OCI-LY1 (cell line): ENCODE measurements at regions not wholly inside any gene's neighbourhood (a gene's known extent, or its start where the extent isn't known, plus 50 kb on each side); places are given as distances from the start of the nearest gene placed in this dataset.

Experiments used
- H2AFZ ChIP-seq: fragments of 200-600 bp; sonication (generic), shearing (Covaris generic); 2 replicates; pipeline ENCODE4 v1.6.0; 2014; ENCODE audit warnings: antibody characterized with exemption, mild to moderate bottlenecking, low read length
- H3F3A ChIP-seq: fragments of 200-600 bp; sonication (generic), shearing (Covaris generic); 2 replicates; pipeline ENCODE4 v1.6.0; 2014; ENCODE audit warnings: mild to moderate bottlenecking, antibody characterized with exemption, low read length, moderate library complexity; ENCODE audit not compliant: insufficient read depth
- H3K27ac ChIP-seq: fragments of 200-600 bp; sonication (generic); 2 replicates; pipeline ENCODE4 v1.5.1; 2014; ENCODE audit warnings: low read length, mixed run types, mild to moderate bottlenecking, low read depth; ENCODE audit not compliant: poor library complexity, severe bottlenecking
- H3K27me3 ChIP-seq: fragments of 200-600 bp; sonication (generic); 2 replicates; pipeline ENCODE4 v1.6.0; 2014; ENCODE audit warnings: antibody characterized with exemption, mild to moderate bottlenecking, low read length, moderate library complexity; ENCODE audit not compliant: insufficient read depth
- H3K36me3 ChIP-seq: fragments of 200-600 bp; sonication (generic); 2 replicates; pipeline ENCODE4 v1.6.1; 2014; ENCODE audit warnings: mild to moderate bottlenecking, antibody characterized with exemption, low read length, moderate library complexity, mixed read lengths; ENCODE audit not compliant: insufficient read depth
- H3K4me1 ChIP-seq: fragments of 200-600 bp; sonication (generic); 2 replicates; pipeline ENCODE4 v1.5.1; 2014; ENCODE audit warnings: mild to moderate bottlenecking, low read length, moderate library complexity; ENCODE audit not compliant: insufficient read depth, severe bottlenecking
- H3K4me2 ChIP-seq: fragments of 200-600 bp; sonication (generic), shearing (Covaris generic); 2 replicates; pipeline ENCODE4 v1.6.1; 2014; ENCODE audit warnings: low read length
- H3K4me3 ChIP-seq: fragments of 200-600 bp; sonication (generic); 2 replicates; pipeline ENCODE4 v1.5.1; 2014; ENCODE audit warnings: low read length, low read depth, mild to moderate bottlenecking, mixed read lengths; ENCODE audit not compliant: poor library complexity, severe bottlenecking
- H3K79me2 ChIP-seq: fragments of 200-600 bp; shearing (Covaris generic); 2 replicates; pipeline ENCODE4 v1.6.1; 2016; ENCODE audit warnings: mixed run types, low read length, mixed read lengths; ENCODE audit not compliant: insufficient read depth
- H3K9ac ChIP-seq: fragments of 200-600 bp; sonication (generic), shearing (Covaris generic); 2 replicates; pipeline ENCODE4 v1.6.1; 2014; ENCODE audit warnings: mild to moderate bottlenecking, low read length, mixed read lengths
- H3K9me2 ChIP-seq: fragments of 200-600 bp; sonication (generic), shearing (Covaris generic); 2 replicates; pipeline ENCODE4 v1.6.1; 2014; ENCODE audit warnings: low read depth, mild to moderate bottlenecking, low read length, mixed read lengths
- H3K9me3 ChIP-seq: fragments of 200-600 bp; shearing (Covaris generic); 2 replicates; pipeline ENCODE4 v1.6.1; 2014; ENCODE audit warnings: low read length, mixed read lengths
- H4K20me1 ChIP-seq: fragments of 200-600 bp; sonication (generic), shearing (Covaris generic); 2 replicates; pipeline ENCODE4 v1.6.0; 2016; ENCODE audit warnings: mild to moderate bottlenecking, low read length; ENCODE audit not compliant: insufficient read depth
- EZH2 ChIP-seq: fragments of 200-600 bp; sonication (generic), shearing (Covaris generic); IDR thresholded peaks from 2 replicates; pipeline ENCODE4 v1.8.0; 2017; ENCODE audit warnings: borderline replicate concordance, mixed run types, mild to moderate bottlenecking, antibody characterized with exemption, low read length, moderate library complexity, mixed read lengths
- TF ChIP-seq, protein P1 (sequence below): fragments of 200-600 bp; sonication (generic), shearing (Covaris generic); IDR thresholded peaks from 2 replicates; pipeline ENCODE4 v1.5.1; 2017; ENCODE audit warnings: mild to moderate bottlenecking, antibody characterized with exemption, low read length, moderate library complexity, mixed read lengths

DNA sequence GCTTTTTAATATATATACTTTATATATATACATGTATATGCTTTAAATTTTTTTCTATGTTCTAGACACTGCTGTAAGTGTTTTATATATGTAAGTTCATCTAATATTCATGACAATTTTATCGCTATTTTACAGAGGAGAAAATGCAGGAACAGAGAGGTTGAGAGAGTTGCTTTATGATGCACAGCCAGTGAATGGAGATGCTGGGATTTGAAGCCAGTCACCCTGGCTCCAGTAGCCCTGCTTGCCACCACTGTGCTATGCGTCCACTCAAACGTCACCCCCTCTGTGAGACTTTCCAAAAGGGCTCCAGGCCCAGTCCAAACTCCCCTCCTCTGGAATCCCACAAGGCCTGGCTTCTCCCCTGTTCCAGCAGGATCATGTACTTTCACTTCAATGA lies 91.0 kb upstream of the GRIK3 start:
- Histone ChIP-seq H3K36me3 (no peaks in the 10 kb centered on the region), H3F3A (no peaks in the 10 kb centered on the region), H2AFZ (no peak overlapping the region), H3K9me2 (no peaks in the 10 kb centered on the region), H3K4me2 (no peak overlapping the region), H3K9ac (no peak overlapping the region), H3K79me2 (no peaks in the 10 kb centered on the region), H3K27ac (no peak overlapping the region), H3K4me3 (no peak overlapping the region), H3K27me3 (no peaks in the 10 kb centered on the region), H3K9me3 (no peaks in the 10 kb centered on the region), H3K4me1 (no peaks in the 10 kb centered on the region), H4K20me1 (no peaks in the 10 kb centered on the region)
- TF ChIP-seq, protein P1, sequence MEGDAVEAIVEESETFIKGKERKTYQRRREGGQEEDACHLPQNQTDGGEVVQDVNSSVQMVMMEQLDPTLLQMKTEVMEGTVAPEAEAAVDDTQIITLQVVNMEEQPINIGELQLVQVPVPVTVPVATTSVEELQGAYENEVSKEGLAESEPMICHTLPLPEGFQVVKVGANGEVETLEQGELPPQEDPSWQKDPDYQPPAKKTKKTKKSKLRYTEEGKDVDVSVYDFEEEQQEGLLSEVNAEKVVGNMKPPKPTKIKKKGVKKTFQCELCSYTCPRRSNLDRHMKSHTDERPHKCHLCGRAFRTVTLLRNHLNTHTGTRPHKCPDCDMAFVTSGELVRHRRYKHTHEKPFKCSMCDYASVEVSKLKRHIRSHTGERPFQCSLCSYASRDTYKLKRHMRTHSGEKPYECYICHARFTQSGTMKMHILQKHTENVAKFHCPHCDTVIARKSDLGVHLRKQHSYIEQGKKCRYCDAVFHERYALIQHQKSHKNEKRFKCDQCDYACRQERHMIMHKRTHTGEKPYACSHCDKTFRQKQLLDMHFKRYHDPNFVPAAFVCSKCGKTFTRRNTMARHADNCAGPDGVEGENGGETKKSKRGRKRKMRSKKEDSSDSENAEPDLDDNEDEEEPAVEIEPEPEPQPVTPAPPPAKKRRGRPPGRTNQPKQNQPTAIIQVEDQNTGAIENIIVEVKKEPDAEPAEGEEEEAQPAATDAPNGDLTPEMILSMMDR = no peak
- no peak for TF ChIP-seq EZH2

DNA sequence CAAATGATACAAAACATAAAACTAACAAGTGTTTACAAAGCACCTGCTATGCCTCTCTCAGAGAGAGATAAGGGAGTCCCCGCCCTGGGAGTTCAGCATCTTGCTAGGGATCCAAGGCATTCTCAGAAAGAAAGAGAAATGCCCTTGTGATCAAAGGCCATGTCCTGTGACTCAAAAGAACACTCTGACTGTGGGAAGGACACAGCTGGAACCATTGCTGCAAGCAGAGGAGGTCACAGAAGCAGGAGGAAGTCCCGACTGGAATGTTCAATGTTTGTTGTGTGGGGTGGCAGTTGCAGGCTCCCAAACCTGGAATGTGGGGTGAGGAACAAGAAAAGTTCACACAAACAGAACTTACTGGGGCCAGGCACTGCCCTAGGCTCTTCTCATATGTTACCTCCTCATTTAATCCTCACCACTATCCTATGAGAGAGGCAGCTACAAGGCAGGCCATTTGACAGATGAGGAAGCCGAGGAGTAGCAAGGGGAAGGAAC lies 93.0 kb upstream of the GRIK3 start:
- no peaks in the 10 kb centered on the region for H3K9me3 ChIP-seq
- no peaks in the 10 kb centered on the region for H3K27me3 ChIP-seq
- H3K79me2 ChIP-seq = no peaks in the 10 kb centered on the region
- H3F3A ChIP-seq = no peaks in the 10 kb centered on the region
- H3K9ac ChIP-seq = no peak overlapping the region
- no peak overlapping the region for H3K4me2 ChIP-seq
- H3K9me2 ChIP-seq = no peaks in the 10 kb centered on the region
- no peaks in the 10 kb centered on the region for H3K4me1 ChIP-seq
- no peak overlapping the region for H3K4me3 ChIP-seq
- TF ChIP-seq, protein P1 = no peak
- no peak for TF ChIP-seq EZH2
- H3K27ac ChIP-seq = no peak overlapping the region
- no peak overlapping the region for H2AFZ ChIP-seq
- no peaks in the 10 kb centered on the region for H4K20me1 ChIP-seq
- no peaks in the 10 kb centered on the region for H3K36me3 ChIP-seq

DNA sequence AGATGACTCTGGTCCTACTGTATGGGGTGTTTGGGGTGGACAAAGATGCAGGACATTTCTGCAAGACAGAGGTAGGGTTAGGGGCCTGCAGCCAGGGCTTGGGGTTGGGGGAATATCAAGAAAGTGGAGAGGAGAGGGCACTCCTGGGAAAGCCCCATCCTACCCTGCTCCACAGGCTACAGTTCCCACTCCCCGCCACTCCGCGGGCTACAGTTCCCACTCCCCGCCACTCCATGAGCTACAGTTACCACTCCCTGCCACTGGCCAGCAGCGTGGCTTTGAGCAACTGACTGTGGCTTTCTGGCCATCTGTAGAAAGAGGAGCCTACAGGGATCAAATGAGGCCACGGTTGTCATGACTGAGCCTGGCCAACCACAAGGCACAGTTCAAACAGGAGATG lies 93.8 kb upstream of the GRIK3 start:
- H4K20me1 ChIP-seq = no peaks in the 10 kb centered on the region
- H3K9ac ChIP-seq = no peak overlapping the region
- H3K79me2 ChIP-seq = no peaks in the 10 kb centered on the region
- H3K4me2 ChIP-seq = no peak overlapping the region
- H2AFZ ChIP-seq = no peak overlapping the region
- no peak overlapping the region for H3K27ac ChIP-seq
- H3K4me1 ChIP-seq = no peaks in the 10 kb centered on the region
- no peaks in the 10 kb centered on the region for H3K36me3 ChIP-seq
- H3F3A ChIP-seq = no peaks in the 10 kb centered on the region
- no peak overlapping the region for H3K4me3 ChIP-seq
- no peaks in the 10 kb centered on the region for H3K27me3 ChIP-seq
- no peaks in the 10 kb centered on the region for H3K9me3 ChIP-seq
- TF ChIP-seq, protein P1 = no peak
- TF ChIP-seq EZH2 = no peak
- H3K9me2 ChIP-seq = no peaks in the 10 kb centered on the region
